ENCODE measurements at regions not wholly inside any gene's neighbourhood (a gene's known extent, or its start where the extent isn't known, plus 50 kb on each side); places are given as distances from the start of the nearest gene placed in this dataset.

DNA sequence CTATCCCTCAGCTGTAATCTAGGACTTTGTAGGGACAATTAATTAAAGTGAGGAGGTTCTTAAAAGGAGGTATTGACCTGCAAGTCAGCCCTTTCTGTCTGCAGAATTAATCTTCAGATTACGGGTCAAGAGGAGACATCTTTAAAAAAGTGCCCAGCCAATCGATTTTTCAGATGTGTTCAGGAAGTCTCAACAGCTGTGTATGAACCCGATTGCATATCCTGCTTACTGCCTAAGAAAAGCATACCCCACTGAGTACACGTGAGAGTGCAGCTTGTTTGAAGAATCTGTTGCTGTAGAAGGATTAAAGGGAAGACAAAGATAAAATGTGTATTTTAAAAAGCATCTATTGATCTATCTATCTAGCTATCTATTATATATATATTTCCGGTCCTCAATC, 1194.5 kb downstream of the UQCRFS1 start:
- no peak overlapping the region for H3K27ac ChIP-seq
- no peaks in the 10 kb centered on the region for H4K20me1 ChIP-seq (ENCODE audit: insufficient read depth)
- no peak for DNase-seq
- no peaks in the 10 kb centered on the region for H3K9me3 ChIP-seq (ENCODE audit: insufficient read depth, low read depth)
- no peak overlapping the region for H3K4me2 ChIP-seq
- no peak for TF ChIP-seq EZH2 (IDR thresholded peaks at IDR 0.05; ENCODE audit: low read depth)
- TF ChIP-seq, protein P1, sequence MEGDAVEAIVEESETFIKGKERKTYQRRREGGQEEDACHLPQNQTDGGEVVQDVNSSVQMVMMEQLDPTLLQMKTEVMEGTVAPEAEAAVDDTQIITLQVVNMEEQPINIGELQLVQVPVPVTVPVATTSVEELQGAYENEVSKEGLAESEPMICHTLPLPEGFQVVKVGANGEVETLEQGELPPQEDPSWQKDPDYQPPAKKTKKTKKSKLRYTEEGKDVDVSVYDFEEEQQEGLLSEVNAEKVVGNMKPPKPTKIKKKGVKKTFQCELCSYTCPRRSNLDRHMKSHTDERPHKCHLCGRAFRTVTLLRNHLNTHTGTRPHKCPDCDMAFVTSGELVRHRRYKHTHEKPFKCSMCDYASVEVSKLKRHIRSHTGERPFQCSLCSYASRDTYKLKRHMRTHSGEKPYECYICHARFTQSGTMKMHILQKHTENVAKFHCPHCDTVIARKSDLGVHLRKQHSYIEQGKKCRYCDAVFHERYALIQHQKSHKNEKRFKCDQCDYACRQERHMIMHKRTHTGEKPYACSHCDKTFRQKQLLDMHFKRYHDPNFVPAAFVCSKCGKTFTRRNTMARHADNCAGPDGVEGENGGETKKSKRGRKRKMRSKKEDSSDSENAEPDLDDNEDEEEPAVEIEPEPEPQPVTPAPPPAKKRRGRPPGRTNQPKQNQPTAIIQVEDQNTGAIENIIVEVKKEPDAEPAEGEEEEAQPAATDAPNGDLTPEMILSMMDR (conservative IDR thresholded peaks at IDR 0.05), result no peak
- peaks cover 31% of the 10 kb centered on the region for H3K27me3 ChIP-seq (ENCODE audit: insufficient read depth, low read depth)
- H3K79me2 ChIP-seq (ENCODE audit: low read depth), result no peaks in the 10 kb centered on the region
- ChIA-PET CTCF (no interaction called here), POLR2A (ENCODE audit: unreplicated experiment) (no interaction called here)
- no TSS peak for BruUV-seq (replicated peaks)
- H3K4me3 ChIP-seq, result no peak overlapping the region
- H3F3A ChIP-seq (ENCODE audit: insufficient read depth, low read depth), result no peaks in the 10 kb centered on the region
- H2AFZ ChIP-seq, result no peak overlapping the region
- no peaks in the 10 kb centered on the region for H3K36me3 ChIP-seq (ENCODE audit: low read depth)
- no peaks in the 10 kb centered on the region for H3K4me1 ChIP-seq (replicated peaks; ENCODE audit: insufficient read depth)
- H3K9me2 ChIP-seq (ENCODE audit: insufficient read depth), result no peaks in the 10 kb centered on the region
- intact Hi-C loops (cut with micrococcal nuclease; ENCODE audit: unreplicated experiment), result no loop called here

DNA sequence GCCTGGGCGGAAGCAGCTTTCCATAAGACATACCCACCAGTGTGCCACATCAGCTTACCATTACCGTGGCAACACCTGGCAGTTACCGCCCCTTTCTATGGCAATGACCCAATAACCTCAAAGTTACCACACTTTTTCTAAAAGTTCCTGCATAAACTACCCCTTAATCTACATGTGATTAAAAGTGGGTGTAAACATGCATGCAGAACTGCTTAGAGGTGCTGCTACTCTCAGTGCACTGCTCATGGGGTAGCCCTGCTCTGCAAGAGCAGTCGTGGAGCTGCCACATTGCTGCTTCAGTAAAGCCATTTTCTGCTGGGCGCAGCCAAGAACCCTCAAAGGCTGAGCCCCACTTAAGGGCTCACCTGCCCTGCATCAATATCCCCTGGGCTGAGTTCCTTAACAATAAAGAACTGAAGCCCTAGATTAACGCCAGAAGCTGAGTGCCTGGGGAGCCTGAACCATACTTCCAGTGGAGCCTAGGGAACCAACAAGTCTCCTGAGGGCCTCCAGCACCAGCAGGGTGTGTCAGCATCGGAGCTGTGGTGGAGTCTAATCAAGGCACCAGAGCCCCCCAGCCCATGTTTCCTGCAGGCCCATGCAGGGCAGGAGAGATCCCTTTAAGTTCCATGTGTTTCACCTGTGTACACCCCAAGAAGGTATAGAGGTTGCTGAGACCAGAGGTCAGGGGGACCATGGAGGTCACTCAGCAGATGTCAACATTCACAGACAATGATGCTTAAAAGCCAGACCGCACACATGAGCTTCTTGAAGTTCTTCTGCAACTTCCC, 1198.1 kb downstream of the UQCRFS1 start:
- no peaks in the 10 kb centered on the region for H3K9me2 ChIP-seq (ENCODE audit: insufficient read depth)
- no peaks in the 10 kb centered on the region for H3F3A ChIP-seq (ENCODE audit: insufficient read depth, low read depth)
- no peak overlapping the region for H3K4me3 ChIP-seq
- CTCF ChIA-PET, result no interaction called here
- H3K27me3 ChIP-seq (ENCODE audit: insufficient read depth, low read depth), result peaks cover 23% of the 10 kb centered on the region
- intact Hi-C loops (cut with micrococcal nuclease; ENCODE audit: unreplicated experiment), result no loop called here
- H3K36me3 ChIP-seq (ENCODE audit: low read depth), result no peaks in the 10 kb centered on the region
- H4K20me1 ChIP-seq (ENCODE audit: insufficient read depth), result no peaks in the 10 kb centered on the region
- POLR2A ChIA-PET (ENCODE audit: unreplicated experiment), result no interaction called here
- H2AFZ ChIP-seq, result no peak overlapping the region
- H3K9me3 ChIP-seq (ENCODE audit: insufficient read depth, low read depth), result no peaks in the 10 kb centered on the region
- H3K4me2 ChIP-seq, result no peak overlapping the region
- H3K79me2 ChIP-seq (ENCODE audit: low read depth), result no peaks in the 10 kb centered on the region
- no TSS peak for BruUV-seq (replicated peaks)
- no peaks in the 10 kb centered on the region for H3K4me1 ChIP-seq (replicated peaks; ENCODE audit: insufficient read depth)
- TF ChIP-seq EZH2 (IDR thresholded peaks at IDR 0.05; ENCODE audit: low read depth), result no peak
- TF ChIP-seq, protein P1 (conservative IDR thresholded peaks at IDR 0.05), result no peak
- no peak overlapping the region for H3K27ac ChIP-seq
- no peak for DNase-seq

DNA sequence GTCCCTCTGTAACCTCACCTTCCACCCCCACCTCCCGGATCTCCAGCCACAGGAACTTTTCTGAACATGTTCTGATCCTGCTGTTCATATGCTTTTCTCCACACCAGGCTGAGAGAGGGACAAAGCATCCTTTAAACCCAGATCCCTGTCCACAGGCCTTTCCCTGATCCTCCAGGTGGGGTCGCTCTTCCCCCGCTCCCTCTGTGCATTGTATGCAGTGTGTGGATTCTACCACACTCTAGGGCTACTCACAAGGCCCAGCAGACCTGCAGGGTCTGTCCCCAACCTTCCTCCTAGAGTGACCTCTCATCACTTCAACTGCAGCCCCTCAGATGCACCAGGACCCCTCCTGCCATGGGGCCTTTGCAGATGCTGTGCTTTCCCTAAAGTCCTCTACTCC, 1200.6 kb downstream of the UQCRFS1 start:
- Histone ChIP-seq H3K36me3 (ENCODE audit: low read depth) (no peaks in the 10 kb centered on the region), H3K79me2 (ENCODE audit: low read depth) (no peaks in the 10 kb centered on the region), H4K20me1 (ENCODE audit: insufficient read depth) (no peaks in the 10 kb centered on the region), H3F3A (ENCODE audit: insufficient read depth, low read depth) (no peaks in the 10 kb centered on the region), H3K4me2 (no peak overlapping the region), H3K9me3 (ENCODE audit: insufficient read depth, low read depth) (no peaks in the 10 kb centered on the region), H3K4me1 (replicated peaks; ENCODE audit: insufficient read depth) (no peaks in the 10 kb centered on the region), H3K4me3 (no peak overlapping the region), H3K27ac (no peak overlapping the region), H2AFZ (no peak overlapping the region), H3K27me3 (ENCODE audit: insufficient read depth, low read depth) (peaks cover 9% of the 10 kb centered on the region; the same call in 1 of the 2 replicates), H3K9me2 (ENCODE audit: insufficient read depth) (no peaks in the 10 kb centered on the region)
- no peak for DNase-seq
- POLR2A ChIA-PET (ENCODE audit: unreplicated experiment), result no interaction called here
- no TSS peak for BruUV-seq (replicated peaks)
- CTCF ChIA-PET, result no interaction called here
- intact Hi-C loops (cut with micrococcal nuclease; ENCODE audit: unreplicated experiment), result no loop called here
- TF ChIP-seq EZH2 (IDR thresholded peaks at IDR 0.05; ENCODE audit: low read depth), result no peak
- TF ChIP-seq, protein P1 (conservative IDR thresholded peaks at IDR 0.05), result no peak

Data from PC-9 (cell line).